ENCODE measurements at regions not wholly inside any gene's neighbourhood (a gene's known extent, or its start where the extent isn't known, plus 50 kb on each side); places are given as distances from the start of the nearest gene placed in this dataset.

- Histone ChIP-seq H3K9me3 (no peaks in the 10 kb centered on the region), H3K27ac (no peak overlapping the region), H3K4me3 (no peak overlapping the region), H3K36me3 (no peaks in the 10 kb centered on the region), H3K4me1 (peaks cover 0 to 6% (median 0%) of the 10 kb centered on the region in 6 donors), H3K27me3 (replicated peaks in 1 of 7) (no peaks in the 10 kb centered on the region)
- DNase-seq, result no peak
- TF ChIP-seq POLR2AphosphoS5 (IDR thresholded peaks at IDR 0.05) (no peak), CTCF (IDR thresholded peaks at IDR 0.05 in 8 of 11, conservative IDR thresholded peaks at IDR 0.05 in 3 of 11) (no peak), POLR2A (IDR thresholded peaks at IDR 0.05) (no peak)
- 43 to 72% (median 59%) methylated on average over 1 of the region's 1 CpG for WGBS, 5 donors
- intact Hi-C loops (cut with DNase I; ENCODE audit: low total_unique reads), result no loop called here
Measured at GRCh38 chr20:22794200-22794599, 209.8 kb upstream of the FOXA2 start.

GRCh38 chr20:22795433-22795832 is 211.1 kb upstream of the FOXA2 start:
- no peaks in the 10 kb centered on the region for H3K9me3 ChIP-seq
- H3K36me3 ChIP-seq, result no peaks in the 10 kb centered on the region
- no peaks in the 10 kb centered on the region for H3K27me3 ChIP-seq (replicated peaks in 1 of 7)
- H3K4me3 ChIP-seq, result no peak overlapping the region
- WGBS, 5 donors, result 42 to 59% (median 56%) methylated on average over 5 of the region's 5 CpGs
- peak overlapping the region in 1 of 8 donors; percentile 9 for H3K27ac ChIP-seq
- intact Hi-C loops (cut with DNase I; ENCODE audit: low total_unique reads), result no loop called here
- H3K4me1 ChIP-seq, result peaks cover 0 to 6% (median 0%) of the 10 kb centered on the region in 6 donors
- TF ChIP-seq POLR2AphosphoS5 (IDR thresholded peaks at IDR 0.05), result no peak
- no peak for TF ChIP-seq POLR2A (IDR thresholded peaks at IDR 0.05)
- no peak for TF ChIP-seq CTCF (IDR thresholded peaks at IDR 0.05 in 8 of 11, conservative IDR thresholded peaks at IDR 0.05 in 3 of 11)
- no peak for DNase-seq

- TF ChIP-seq POLR2A (IDR thresholded peaks at IDR 0.05) (no peak), POLR2AphosphoS5 (IDR thresholded peaks at IDR 0.05) (no peak), CTCF (IDR thresholded peaks at IDR 0.05 in 8 of 11, conservative IDR thresholded peaks at IDR 0.05 in 3 of 11) (no peak)
- no peaks in the 10 kb centered on the region for H3K36me3 ChIP-seq
- H3K9me3 ChIP-seq, result no peaks in the 10 kb centered on the region
- no peak overlapping the region for H3K4me3 ChIP-seq
- 63 to 80% (median 70%) methylated on average over 4 of the region's 4 CpGs for WGBS, 5 donors
- H3K27ac ChIP-seq, result peak overlapping the region in 1 of 8 donors; percentile 9
- intact Hi-C loops (cut with DNase I; ENCODE audit: low total_unique reads), result no loop called here
- no peak for DNase-seq
- H3K27me3 ChIP-seq (replicated peaks in 1 of 7), result no peaks in the 10 kb centered on the region
- H3K4me1 ChIP-seq, result peaks cover 0 to 6% (median 0%) of the 10 kb centered on the region in 6 donors
Measured at GRCh38 chr20:22795871-22796270, 211.5 kb upstream of the FOXA2 start.

DNA sequence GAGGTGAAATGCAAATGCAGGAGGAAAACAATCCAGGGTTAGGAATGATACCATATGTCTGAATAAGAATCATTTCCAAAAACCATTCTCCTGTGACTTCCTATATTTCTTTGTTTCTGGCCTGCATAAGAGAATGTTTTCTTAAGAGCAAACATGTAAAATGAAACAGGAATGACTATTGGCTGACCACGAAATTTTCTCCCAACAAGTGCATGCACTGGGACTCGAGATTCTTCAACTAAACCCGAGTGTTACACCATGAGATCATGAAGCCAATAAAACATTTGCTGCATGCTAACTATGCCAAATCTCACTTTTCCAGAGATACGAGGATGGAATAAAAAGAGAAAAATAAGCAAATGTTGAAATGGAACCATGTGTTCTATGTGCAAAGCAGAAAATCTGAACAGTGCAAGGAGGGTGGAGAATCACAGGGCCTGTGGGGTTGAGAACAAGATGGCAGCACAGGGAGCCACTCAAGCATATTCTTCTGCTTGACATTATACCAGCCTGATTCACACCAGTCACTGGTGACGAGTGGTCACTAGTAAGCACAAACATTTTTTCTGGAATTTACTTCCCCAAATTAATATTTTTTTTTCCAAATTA is 212.2 kb upstream of the FOXA2 start:
- no peak overlapping the region for H3K4me3 ChIP-seq

More for the DNA sequence above, 212.2 kb upstream of the FOXA2 start:
- TF ChIP-seq CTCF (IDR thresholded peaks at IDR 0.05 in 8 of 11, conservative IDR thresholded peaks at IDR 0.05 in 3 of 11) (no peak), POLR2AphosphoS5 (IDR thresholded peaks at IDR 0.05) (no peak), POLR2A (IDR thresholded peaks at IDR 0.05) (no peak)
- H3K36me3 ChIP-seq, result no peaks in the 10 kb centered on the region
- no peak overlapping the region for H3K27ac ChIP-seq
- no peak for DNase-seq
- intact Hi-C loops (cut with DNase I; ENCODE audit: low total_unique reads), result no loop called here
- no peaks in the 10 kb centered on the region for H3K9me3 ChIP-seq
- H3K27me3 ChIP-seq (replicated peaks in 1 of 7), result no peaks in the 10 kb centered on the region
- peaks cover 0 to 6% (median 0%) of the 10 kb centered on the region in 6 donors for H3K4me1 ChIP-seq
- 75 to 86% (median 82%) methylated on average over 5 of the region's 5 CpGs for WGBS, 5 donors
